Left hindlimb (tissue), 1 donor: ENCODE measurements at regions not wholly inside any gene's neighbourhood (a gene's known extent, or its start where the extent isn't known, plus 50 kb on each side); places are given as distances from the start of the nearest gene placed in this dataset.

Source experiments
- DNase-seq: peaks from one replicate; pipeline ENCODE4 v3.0.0-alpha.2; 2018

DNA sequence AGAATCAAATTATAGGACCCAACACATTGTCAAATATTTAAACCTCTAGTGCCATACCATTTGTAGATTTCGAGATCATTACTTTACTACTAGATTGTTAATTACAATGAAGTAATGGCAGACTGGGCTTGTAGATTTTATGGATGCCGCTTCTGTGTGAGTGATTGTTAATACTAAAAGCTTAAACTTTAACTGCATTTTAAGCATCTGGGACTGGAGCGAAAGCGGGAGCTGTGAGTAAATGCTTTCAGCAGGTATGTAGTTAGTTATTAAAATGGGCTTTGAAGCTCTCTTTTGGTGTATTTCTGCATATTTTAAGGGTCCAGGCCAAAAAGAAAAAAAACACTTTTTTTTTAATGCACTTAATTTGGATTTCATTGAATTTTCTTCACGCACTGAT is 519.3 kb downstream of the MED13L start:
- DNase-seq = no peak

DNA sequence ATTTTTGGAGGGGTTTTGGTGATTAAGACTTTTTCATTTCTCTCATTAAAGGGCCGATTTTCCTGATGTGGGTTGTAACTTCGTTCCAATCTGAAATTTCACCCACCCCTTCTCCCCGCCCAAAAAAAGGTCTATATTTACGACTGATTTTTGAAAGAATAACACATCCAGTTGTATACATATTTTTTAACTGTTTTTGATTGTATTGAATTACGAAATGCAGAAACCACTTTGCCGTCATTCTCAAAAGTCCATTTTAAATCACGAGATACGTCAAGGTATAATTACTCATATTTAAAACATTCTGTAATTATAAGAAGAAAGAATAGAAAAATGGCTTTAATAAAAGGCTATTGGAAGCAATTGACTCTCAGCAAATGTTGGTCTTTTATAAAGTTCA is 520.7 kb downstream of the MED13L start:
- no peak for DNase-seq

DNA sequence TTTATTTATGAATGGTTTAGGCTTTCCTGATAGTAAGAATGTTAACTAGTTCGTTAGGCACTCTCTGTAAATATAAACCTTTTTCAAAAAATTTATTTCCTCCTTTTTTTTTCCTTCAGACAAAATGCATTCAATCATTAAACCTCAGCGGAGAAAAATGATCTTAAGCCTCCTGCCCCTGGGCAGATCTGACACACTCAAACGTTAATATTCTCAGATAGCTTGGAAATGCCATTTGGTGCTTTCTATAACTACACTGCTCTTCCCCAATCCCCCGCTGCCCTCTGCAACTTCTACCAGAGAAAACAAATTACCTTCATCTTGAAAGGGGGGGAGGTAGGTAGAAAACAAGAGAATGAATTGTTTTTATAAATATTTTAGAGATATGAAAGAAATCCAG is 521.2 kb downstream of the MED13L start:
- no peak for DNase-seq

DNA sequence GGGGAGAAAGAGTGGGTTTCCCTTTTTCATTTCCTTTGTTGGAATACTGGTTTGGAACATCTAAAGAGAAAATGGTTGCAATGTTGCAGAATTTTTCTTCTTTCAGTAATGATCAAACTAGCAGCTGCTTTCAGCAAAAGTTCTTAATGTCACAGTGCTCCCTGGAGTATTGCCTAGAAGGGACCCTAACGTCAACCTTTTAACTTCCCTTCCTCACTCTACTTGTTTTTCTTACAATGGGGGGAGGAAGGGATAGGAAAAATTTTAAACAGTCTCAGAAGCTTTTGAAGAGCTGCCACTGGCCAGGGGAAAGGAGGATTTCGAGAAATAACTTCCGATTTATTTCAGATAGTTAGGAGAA is 521.8 kb downstream of the MED13L start:
- DNase-seq = no peak

DNA sequence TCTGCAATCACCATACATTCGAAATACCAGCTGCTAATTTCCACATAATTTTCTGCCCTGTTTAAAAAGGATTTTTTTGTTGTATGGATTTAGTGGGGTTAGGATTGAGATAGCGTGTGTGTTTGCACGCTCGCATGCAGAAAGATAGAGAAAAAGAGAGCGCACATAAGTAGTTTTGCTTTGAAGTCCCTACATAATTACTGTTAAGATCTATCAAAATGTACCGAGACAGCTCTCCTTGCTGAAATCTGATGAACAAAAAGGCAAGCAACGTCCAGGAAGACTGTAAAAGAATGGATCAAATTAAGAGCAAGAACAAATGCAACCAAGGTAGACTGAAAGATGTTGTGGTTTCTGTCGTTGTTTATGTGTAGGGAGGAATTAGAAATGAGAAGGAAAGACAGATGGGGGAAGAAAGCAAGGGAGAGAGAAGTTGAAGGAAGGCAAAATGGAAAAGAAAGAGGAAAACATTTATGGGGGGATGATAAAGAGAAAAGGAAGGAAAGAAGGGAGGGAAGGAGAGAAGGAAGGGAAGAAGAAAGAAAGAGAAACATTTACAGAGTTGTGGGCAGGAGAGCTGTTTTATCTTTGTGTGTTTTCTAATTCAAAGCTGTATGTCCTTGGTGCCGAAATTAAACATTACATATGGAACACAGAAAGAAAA is 522.3 kb downstream of the MED13L start:
- DNase-seq = no peak

DNA sequence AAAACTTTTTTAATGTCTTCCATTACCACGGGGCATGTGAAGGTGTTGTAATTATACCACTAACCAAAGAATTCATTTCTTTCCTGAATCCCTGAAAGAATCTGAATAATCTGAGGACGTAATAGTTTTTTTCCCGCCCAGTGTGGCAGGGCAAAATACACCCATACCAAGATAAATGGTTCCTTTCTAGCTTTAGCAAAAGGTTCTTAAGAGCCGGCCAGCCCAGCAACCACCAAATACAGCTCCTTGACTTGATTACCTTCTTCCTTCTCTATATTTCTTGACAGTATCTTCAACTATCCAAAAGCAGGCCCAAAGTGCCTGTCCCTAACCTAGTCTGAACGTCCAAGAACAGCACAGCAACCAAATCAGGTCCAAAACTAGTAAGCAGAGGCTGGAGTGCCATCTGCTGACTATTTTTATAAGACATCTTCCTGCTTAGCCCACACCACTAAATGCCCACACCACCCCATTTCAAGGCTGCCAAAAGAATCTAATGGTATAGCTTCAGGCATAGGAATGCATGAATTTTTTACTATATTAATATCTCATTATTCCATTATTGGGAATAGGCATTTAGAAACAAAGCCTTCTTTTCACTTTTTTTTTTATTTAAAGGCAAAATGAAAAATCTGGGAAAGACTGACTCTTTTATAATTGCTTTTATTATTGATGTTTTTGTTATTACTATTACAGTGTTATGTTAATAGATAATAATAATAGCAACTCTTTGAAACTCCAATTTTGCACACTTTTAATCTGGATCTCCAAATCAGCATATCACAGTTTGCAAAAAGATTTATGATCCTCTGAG is 524.4 kb downstream of the MED13L start:
- peak; percentile 69 for DNase-seq

DNA sequence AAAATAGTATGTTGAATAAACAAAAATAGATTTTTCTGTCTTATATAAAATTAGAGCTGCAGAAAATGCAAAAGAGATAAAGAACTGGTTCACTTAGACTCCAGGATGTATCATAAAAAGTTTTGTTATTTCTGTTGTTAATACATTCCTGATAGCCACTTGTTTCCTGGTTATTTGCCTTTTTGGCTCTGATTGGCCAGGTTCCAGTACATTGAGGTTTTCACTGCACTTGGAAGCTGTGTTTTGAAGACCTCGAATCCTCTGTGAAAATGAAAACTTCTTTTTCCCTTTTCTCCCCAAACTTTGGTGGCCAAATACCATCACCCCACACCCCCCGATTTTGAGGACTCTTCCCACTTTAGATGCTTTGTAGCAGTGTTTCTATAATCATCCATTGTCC is 525.3 kb downstream of the MED13L start:
- no peak for DNase-seq

DNA sequence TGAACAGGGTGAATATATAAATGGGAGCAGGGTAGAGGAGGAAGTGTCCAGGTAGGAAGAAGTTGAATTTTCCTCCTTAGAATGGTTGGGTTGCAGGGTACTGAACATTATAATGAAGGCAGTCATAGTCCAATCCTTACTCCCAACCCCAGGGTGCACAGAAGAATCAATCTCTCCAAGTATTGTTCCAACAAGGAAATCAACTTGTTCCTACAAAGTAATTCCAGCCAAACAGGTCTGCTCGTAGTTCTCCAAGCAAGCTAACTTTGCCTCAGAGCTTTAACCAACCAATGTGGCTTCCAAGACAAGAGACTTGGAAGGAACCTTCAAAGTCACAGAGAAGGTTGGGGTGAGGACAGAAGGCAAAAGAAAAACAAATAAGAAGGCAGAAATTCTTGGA is 527.2 kb downstream of the MED13L start:
- DNase-seq = no peak

DNA sequence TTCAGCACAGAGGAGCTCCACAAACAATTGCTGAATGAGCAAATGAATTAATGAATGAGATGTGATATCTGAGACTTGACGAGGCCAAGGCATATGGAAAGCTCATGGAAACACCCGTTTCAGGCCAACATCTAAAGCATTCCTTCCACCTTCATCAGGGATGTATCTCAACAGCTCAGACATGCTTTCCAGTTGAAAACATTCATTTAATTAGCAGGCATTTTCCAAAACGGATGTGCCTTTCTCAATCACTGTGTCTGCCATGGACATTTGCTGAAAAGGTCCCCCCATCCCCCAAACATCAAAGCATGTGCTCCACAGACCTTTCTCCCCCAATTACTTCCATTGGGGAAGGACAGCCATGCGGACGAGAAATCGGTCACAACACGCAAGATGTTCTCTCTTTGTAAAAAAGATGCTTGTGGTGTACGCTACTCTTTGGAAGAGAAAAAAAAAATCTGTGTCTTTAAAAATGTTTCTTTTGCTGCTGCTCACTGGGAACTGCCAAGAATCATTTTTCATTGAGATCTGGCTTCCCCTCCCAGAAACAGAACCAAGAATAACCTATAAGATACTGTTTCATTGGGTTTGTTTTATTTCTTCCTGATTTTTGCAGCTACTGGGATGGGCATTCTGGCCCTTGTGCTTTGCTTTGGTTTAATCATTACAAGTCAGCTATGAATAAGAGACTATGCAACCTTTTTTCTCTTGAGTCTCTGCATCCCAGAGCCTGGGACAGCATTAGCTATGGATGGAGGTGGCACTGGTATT is 528.2 kb downstream of the MED13L start:
- DNase-seq = no peak

DNA sequence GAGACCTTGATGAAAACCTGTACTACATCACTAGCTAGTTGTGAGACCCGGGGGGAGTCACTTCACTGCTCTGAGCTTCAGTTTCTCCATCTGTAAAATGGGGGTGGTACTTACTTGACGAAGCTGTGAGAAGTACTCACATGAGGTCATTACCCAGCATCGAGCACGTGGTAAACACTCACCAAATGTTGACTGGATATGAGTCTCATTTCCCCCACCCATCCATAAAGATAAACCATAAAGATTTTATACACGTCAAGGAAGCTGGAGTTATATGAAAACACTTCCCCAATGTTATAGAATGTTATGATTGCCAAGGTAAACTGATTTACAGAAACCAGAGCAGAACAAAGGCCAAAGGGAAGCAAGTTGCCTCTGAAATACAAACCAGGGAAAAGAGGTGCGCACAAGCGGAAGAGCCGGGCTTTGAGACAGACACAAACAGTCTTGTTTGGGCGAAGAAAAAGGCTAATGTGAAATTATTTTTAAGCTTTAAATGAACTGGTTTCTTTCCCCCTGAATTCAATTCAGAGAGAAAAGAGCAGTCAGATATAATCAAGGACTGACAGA is 536.8 kb downstream of the MED13L start:
- no peak for DNase-seq

DNA sequence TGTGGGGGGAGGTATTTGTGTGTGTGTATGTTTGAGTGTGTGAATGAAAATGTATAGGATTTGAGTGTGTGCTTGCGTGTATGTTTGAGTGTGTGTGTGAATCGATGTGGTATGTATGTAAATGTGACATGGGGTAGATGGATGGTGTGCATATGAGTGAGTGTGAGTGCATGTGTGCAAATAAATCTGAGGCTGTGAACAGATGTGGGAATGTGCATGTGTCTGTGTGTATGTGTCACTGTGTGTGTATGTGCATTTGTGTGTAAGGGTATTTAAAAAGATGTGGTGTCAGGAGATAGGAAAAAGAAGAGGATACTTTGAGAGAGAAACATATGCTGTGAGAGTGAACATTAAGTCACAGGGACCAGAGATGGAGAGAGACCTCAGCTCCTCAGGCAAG is 539.6 kb downstream of the MED13L start:
- no peak for DNase-seq

DNA sequence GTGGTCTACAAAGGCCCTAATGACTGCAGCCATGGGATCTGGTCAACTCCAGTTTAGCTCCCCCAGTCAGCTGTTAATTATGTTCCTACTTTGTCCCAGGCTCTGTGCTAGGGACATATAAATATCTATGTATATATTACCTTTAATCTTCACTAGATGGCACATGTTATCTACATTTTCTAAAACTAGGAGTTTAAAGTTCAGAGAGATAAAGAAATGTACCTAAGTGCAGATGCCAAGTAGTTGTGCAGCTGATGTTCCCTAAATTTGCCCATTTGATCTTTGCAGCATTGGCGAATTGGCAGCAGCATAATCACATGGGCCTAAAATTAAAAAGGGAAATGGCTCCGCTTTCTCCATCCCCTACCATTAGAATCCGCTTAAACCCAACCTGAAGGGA is 541.1 kb downstream of the MED13L start:
- DNase-seq = no peak

DNA sequence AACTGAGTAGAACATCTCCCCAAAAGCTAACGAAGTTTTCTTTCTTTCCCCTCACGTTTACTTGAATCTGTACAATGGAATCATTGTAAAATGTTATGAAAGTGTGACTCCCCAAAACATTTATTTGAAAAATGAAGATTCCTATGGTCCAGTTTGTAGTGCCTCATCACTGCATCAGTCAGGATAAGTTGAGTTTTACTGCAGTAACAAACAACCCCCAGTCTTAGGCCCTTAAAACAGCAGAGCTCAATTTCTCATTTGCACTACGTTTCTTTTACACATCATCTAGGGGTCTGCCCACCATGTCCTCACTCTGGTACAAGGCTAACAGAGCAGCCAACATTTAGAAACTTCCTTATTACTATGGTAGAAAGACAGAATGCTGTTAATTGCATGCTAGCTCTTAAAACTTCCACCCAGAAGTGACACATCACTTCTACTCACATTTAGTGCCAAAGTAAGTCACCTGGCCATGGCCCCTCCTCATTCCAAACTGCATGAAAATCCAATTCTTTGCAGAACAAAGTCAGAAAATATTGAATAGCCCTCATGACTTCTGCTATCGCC is 546.4 kb downstream of the MED13L start:
- DNase-seq = no peak

DNA sequence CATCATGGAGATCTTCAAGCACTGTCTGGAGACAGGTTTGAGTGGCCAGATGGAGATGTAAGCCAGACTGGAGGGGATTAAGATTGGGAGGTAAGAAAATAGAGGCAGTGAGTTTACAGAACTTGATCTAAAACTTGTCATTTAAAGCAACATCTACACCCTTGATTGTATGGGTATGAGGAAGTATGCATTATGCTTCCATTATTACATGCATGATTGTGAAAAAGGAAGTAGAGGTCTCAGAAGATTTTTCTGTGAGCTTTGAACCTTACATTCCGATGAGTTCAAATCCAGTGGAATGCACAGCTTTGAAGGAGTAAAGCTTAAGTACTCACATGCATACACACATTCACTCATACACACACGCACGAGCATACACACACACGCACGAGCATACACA is 550.8 kb downstream of the MED13L start:
- DNase-seq = no peak

DNA sequence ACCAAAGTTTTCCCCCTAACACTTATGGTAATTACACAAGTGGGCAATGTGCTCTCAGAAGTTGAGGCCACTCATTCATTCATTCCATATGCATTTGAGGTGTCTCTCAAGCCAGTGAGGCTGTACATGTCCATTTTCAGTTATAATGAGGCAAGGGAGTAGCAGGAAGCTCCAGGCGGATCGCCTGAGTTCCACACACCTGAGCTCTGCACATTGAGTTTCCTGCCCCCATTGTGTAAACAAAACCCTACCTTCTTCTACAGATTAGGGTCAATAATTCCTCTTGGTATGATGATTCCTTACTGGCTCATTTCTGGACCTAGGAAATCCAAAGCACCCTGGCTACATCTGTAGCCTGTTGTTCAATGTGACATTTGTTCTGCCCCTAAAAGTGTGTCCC is 555.3 kb downstream of the MED13L start:
- DNase-seq = no peak

DNA sequence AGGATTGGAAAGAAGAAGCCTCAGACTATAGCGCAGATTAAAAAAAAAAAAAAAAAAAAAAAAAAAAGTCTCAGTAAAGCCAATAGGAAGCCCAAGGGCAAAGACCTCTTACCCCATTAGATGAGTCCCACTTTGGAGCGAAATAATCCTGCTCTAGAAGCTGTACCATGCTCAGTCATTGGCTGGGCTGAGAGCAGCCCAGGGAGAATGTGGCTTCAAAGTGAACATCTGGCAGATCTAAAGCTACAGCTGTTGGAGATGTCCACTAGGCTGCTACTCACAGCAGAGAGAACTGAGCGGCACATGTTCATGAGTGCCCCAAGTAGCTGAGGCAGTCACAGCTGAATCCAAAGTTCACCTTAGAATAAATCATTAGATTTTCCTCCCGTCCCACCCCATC is 560.9 kb downstream of the MED13L start:
- DNase-seq = no peak

DNA sequence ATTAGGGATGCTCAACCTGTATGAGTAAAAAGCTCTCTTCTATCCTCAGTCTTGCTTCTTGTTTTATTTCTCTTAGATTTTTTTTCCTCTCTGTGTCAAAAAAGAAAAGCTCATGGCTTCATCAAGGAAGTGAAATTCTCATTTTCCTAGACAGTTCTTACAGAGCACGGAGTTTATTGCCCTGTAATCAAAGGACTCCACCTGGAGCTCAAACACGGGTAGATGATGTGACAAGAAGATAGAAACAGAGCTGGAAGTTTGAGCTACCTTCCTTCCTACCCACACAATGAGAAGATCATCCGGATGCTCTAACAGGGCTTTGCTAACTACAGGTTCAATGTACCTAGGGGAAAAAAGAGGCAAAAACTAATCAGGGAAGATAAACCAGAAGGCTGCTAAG is 564.8 kb downstream of the MED13L start:
- no peak for DNase-seq

DNA sequence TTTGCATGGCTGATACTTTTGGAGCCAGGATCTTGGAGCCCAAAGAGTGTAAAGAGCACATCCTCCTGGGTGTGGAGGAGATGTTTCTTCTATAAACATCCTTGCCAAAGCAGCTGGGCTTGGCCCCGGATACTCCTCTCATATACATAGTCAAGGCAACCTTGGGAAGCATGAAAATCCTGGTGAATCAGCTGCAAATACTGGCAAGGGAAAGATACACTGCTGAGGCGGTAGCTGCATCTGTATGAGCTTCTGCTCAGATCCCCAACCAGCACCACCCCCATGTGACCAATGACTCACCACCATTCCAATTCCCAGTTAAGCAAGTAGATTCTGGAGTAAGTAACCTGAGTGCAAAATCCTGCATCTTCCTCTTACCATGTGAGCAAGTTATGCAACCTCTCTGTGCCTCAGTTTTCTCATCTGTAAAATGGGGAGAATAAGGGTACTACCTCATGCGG is 567.4 kb downstream of the MED13L start:
- peak; percentile 85 for DNase-seq

DNA sequence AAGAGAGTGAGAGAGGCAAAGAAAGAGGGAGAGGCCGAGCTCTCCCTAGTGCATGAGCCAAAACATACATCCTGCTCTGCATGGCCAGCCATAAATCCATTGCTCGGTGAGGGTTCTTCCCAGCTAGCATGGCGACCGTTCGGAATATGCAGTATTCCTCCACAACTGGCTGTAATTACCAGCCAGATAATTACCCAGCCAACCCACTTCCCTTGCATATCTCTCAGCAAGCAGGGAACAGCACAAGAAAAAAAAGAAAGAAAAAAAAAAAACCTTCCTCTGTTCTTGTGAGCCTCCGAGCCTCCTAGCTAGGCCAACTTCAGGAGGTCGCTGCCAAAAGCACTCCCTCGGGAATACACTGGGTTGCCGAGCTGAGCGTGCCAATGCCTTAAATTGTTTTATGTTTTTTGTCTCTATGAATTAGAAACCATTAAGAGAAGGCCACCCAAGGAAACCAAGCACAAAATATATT is 567.9 kb downstream of the MED13L start:
- DNase-seq = peak; percentile 81

DNA sequence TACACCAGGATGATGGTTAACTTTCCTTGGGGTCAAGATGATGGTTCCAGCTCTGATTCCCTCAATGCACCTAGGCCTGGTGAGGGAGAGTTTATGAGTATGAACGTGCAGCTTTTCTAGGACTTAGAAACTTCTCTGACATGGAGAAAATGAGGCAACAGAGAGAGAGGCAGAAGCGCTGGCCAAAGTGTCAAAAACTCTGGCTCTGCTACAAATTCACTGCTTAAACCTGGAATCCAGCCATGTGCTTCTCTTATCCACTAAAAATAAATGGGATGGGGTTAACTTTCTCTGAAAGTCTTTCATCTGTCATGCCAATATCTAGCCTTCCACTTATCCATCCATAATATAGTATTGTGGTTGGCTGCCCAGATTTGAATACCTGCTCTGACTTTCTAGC is 568.7 kb downstream of the MED13L start:
- no peak for DNase-seq

DNA sequence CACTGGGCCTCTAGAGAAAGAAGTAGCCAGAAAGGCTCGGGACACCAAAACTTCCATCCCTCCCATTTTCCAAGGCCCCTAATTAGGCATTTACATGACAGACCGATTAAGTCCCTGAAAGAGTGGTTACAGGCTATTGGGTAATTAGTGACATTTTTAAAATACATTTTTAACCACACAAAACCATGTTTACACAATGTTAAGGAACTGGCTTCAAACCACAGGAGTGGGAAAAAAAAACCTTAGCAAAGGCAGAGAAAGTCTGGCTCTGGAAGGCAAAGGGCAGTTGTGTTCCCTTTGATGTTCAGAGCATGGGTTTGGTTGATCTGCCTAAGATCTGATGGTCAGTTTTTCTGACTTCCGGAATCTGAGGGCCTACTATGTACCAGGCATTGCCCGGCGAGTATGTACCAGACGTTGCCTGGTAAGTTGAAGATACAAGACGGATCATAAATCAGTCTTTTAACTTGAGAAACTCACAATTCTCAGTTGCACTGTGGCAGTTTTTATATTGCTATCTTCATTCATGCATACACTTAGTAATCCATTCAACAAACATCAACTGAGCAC is 576.5 kb downstream of the MED13L start:
- no peak for DNase-seq

DNA sequence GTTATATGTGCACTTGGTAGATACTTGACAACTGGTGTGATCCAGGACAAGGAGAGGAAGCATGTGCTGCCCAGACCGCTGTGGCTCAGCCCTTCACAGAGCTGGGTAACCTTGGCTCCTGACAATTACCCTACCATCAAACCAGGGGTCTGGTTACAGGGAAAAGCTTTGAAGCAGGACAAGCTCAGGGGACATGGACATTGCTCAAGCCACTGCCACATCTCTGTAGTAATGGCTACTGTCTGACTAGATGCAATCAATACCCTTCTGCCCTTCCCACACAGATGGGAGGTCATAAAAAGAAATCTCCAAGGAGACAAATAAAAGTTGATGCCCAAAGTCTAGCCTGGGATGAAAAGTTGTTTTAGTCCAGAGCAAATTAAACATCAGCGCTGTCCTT is 577.4 kb downstream of the MED13L start:
- DNase-seq = no peak

DNA sequence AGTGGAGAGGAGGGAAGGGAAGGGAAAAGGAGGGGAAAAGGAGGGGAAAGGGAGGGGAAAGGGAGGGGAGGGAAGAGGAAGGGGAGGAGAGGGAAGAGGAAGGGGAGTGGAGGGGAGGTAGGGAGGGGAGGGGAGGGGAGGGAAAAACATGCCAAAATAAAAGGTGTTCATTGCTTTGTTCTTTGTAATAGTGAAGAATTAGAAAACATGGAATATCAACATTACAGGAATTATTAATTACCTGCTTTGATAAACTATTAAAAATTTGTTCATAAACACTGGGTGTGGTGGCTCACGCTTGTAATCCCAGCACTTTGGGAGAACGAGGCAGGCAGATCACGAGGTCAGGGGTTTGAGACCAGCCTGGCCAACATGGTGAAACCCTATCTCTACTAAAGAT is 579.2 kb downstream of the MED13L start:
- no peak for DNase-seq
